Amygdala (tissue), 56 donors: ENCODE measurements at regions not wholly inside any gene's neighbourhood (a gene's known extent, or its start where the extent isn't known, plus 50 kb on each side); places are given as distances from the start of the nearest gene placed in this dataset.
"Not testable (repeated sequence)": the region's sequence is repeated elsewhere in the genome, so short reads cannot be mapped to it uniquely, and the experiment has no call there.

Experiments used
- DNase-seq, 56 donors: peaks; one replicate each; lab custom pipeline; 2025; lab: John Stamatoyannopoulos, UW

DNA sequence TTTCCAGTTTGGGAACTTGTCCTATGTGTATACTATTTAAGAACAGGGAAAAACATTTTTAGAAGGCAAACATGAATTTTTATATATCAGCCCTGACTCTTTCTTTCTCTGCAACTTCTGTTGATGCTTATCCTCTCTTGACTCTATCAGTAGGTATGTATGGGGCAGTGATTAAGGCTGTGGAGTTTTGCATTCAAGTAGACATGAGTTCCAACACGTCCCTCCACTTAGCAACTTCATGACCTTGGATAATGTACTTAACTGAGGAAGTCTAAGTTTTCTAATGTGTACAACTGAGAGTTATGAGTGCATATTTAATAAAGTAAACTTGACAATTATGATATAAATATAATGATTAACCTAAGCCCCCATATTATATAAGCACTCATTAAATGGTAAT lies 414.6 kb downstream of the TDRD3 start:
- DNase-seq, result no peak

GRCh38 chr13:60805640-60806039 lies 408.6 kb downstream of the TDRD3 start:
- DNase-seq, result not testable (repeated sequence)

DNA sequence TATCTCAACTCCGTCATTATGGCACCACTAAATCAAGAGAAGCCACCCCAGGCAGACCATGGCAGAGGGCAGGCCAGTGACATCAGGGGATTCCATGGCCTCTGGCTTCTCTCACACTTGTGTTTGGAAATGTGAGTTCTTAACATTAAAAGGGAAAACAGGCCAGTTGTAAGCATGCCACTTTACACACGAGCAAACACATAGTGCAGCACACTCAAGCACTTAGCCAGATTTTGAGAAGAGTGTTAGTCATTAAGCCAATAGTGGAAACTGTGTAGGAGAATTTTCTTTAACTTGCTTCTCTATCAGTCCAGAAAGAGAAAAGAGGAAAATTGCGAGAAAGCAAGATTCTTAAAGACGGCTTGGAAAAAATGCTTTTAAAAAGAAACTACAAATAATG lies 401.5 kb downstream of the TDRD3 start:
- DNase-seq, result no peak

DNA sequence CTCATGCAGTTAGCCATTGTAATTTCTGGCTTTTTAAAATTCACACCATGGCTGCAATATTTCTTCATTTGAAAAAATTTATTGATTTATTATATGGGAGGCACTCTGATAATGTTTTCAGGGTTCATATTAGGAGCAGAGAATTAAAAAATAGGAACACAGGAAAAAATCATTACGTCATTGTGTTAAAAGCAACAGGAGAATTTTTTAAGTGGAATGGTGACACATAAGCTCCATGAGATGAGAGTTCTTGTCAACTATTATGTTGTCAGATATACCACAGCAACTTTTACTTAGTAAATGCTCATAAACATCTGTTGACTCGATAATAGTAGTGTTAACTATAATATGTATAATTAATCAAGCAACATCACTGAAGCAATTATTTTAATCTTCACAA lies 400.1 kb downstream of the TDRD3 start:
- DNase-seq, result no peak

DNA sequence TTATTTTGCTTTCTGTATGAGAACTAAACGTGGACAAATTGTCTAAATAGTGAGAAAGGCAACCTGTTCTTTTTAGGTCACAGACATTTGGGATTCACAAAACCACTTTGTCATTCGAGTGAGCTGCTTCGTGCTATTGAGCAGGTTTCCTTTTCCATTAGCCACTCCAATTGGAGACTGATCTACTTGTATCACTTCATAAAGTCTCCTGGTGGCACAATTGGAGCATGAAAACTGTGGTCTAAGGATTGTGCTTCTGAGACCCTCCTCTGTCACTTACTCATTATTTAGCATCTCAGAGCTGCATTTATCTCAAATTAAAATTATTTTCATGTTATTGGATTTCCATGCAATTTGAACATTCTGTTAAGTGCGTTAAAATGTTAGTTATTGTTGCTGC lies 397.7 kb downstream of the TDRD3 start:
- DNase-seq, result no peak

GRCh38 chr13:60790620-60791019 lies 393.6 kb downstream of the TDRD3 start:
- DNase-seq, result no peak

DNA sequence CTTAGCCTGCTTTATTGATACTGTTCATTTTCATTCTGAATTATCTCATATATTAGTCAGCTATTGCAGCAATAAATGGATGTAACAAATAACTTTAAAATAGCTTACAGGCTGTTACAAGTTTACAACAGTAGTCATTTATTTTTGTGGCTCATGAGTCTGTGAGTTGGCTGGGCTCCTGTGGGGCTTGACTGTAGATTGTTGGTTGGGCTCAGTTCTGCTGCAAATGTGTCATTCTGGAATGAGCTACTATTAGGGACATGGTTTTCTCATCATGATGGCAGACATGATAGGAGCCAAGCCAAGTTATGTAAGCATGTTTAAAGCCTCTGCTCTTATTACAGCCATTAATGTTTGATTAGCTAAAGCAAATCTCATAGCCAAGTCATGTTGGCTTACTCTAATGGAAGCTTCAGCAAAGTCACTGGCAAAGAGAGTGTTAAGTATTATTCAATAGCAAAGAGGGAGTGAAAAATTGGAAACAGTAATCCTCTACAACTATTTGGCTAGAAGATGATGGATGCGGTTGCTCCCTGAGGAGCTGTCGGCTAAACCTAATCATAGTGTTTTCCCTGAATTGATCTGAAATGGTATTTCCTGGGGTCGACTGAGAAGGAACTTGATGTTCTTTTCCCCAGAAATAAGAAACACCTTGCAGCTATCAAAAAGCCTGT lies 391.3 kb downstream of the TDRD3 start:
- DNase-seq, result no peak

DNA sequence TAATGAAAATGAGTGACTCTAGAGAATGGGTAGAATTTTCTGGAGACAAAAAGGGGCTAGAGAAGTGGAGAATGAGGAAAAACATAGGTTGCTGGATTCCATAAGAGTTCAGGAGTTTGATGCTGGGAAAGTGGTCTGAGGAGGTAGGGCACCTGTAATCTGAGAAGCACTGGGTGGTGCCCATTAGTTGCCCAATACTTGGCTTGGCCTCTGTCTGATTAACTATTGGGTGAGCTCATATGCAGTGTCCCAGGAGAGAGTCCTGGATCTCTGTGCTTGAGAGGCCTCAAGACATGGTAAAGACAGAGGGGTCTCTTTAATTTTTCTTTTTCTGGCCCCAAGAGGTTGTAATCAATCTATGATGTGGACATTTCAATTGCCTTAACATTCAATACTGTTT lies 390.1 kb downstream of the TDRD3 start:
- DNase-seq, result no peak

- no peak for DNase-seq
These were observed 375.7 kb downstream of the TDRD3 start for GRCh38 chr13:60772726-60773125.

GRCh38 chr13:60765700-60766411 lies 368.8 kb downstream of the TDRD3 start:
- DNase-seq, result peak in 2 of 56 donors; percentile 2 to 28

DNA sequence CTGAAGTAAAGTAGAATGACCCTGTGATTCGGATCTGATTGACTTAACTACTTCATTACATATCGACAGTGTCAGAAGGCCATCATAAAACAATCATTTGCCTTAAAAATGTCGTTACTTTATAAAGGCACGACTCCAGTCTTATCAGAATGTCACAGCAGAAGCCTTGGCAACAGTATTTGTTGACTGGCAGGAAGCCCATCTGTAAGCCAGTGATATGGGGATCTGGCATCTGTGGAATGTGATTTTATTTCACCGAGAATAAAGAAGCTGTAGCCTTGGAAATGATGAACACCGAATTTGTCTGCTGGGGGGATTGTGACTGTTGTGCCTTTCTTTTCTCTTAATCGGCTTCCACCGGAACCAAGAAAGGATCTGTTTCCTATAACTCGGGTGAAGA lies 362.5 kb downstream of the TDRD3 start:
- no peak for DNase-seq

DNA sequence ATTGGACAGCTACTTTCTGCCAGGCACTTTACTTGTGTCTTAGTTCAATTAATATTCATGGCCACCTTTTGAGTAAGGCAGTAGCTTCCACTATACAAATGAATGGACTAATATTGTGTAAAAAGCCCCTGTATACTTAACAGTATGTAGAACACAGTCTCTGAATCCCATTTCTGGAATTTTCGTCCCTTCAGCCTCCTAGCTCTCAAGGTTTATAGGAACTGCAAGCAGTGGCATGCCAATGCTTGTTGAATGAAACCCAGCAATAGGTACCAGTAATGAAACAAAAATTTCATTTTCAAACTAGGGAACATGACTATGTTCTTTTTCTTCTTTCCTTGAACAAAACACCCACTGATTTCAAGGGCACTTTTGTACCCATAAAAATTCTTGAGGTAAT lies 361.6 kb downstream of the TDRD3 start:
- no peak for DNase-seq

DNA sequence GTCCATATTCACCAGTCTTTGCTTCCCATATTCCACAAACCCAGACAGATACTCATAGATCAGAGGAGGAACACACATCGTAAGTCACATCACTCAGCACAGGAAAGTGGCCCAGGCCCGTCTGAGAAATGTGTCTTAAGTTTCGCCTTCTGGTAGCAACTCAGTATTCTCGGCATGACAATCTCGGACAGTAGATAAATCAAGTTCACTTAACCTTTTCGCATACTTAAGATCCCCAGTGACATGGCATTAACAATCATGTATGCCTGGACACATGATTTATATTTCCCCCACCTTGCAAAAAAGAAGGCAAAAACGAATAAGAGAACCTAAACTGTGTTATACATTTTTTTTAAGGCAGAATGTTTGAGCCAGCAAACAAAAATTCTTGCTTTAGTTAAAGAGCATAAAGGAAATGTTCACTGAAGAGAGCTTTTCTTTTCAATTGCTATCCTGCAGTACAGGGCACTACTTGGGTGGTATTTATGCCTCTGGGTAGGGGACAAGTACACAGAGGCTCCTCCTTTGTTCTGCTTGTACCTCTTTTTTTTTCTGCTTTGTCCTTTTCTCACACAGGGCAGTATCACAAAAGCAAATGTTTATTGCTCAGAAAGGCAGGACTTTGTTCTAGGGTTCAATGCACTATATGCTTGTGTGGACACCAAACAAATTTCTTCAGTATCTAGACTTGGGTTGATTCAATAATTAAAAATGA lies 360.6 kb downstream of the TDRD3 start:
- no peak for DNase-seq

DNA sequence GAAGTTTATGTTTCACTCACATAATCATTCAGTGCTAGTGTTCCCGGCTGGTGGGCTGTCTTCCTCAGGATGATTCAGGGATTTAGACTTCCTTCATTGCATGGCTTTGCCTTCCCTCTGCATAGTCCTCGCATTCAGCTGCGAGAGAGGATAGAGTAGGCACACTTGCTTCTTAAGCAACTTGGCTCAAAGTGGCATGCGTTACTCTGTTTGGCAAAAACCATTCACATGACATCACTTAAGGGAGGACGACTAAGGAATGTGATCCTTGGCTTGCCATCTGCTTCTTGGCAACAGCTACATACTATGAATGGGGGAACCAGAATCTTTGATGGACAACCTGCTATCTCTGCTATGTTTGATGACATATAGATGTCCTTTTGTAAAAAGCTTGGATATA lies 359.3 kb downstream of the TDRD3 start:
- no peak for DNase-seq

DNA sequence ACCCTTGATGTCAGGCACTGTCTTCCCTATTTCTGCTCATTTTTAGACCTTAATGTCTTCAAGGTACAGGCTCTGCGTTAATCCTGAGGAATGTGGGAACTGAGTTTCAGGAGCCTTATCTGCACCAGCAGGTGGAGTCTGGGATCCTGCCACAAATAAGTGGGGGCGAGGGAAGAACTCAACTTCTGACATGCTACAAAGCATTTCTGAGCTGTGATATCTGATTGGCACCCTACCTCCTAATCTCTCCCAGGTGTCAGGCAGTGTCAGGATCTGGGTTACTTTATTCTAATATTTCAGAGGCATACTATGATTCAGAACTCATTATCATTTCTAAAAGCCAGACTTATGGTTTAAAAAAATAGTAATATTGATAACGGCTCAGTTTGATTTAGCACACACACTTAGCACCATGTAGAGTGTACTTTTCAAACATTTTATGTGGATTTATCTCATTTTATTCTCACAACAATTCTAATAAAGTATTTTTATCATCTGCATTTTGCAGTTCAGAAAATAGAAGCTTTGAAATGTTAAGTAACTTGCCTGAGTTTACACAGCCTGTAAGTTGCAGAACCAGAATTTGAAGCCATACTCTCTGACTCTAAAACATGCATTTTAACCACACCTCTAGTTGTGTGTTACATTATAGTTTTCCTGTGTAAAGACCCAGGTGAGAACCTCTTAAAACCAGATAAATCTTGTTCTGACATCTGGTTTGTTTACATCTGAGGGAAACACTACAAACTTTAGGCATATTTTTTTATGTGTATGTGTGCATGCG lies 358.6 kb downstream of the TDRD3 start:
- DNase-seq, result no peak

DNA sequence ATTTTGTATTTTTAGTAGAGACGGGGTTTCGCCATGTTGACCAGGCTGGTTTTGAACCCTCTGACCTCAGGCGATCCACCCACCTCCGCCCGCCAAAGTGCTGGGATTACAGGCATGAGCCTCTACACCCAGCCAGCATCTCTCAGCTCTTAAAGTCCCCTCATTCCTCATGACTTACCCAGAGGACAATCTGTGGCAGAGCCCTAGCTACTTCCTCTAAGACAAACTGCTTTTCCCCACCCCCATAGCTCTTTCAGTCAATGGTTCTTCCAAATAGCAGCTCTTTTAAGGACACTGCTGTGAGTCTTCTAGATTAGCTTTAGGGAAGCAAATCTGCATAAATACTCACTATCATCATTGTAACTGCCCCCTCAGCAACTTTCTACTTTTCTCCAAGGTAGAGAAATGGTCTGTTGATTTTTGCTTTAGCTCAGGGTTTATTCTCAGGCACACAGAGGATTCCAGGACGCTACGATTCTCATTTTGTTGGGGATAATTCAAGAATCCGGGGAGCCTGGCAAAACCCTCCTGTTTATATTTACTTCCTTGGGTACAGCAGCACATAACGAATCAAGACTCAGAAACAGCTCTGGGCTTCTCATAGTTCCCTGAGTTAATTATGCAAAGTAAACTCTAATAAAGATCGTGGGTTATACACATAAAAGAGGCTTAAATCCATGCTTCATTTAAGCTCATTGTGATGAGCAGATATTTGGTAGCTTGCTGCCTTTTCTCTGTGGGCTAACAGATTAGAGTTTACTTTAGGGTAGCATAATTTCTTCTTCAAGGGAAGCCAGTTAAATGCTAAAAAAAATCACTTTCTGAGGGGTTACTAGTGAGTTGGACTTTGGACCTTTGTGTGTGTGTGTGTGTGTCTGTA lies 357.4 kb downstream of the TDRD3 start:
- no peak for DNase-seq

- DNase-seq, result no peak
These were observed 356.6 kb downstream of the TDRD3 start for GRCh38 chr13:60753641-60754040.

DNA sequence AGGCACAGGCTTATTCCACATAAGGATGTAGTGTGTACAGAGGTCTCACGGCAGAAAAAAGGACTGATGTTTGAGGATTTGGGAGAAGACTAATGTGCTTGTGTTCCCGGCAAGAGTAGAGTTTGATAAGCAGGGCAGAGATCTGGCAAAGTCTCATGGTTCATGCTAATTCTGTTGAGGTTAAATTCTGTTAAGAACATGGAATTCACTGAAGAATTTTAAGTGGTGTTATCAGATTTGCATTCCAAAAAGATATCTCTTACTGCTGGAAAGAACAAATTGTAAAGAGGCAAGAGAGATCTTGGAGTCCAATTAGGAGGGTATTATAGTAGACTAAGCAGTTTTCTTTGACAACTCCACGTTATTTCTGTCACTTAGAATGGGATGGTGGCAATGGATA lies 348.3 kb downstream of the TDRD3 start:
- DNase-seq, result no peak

DNA sequence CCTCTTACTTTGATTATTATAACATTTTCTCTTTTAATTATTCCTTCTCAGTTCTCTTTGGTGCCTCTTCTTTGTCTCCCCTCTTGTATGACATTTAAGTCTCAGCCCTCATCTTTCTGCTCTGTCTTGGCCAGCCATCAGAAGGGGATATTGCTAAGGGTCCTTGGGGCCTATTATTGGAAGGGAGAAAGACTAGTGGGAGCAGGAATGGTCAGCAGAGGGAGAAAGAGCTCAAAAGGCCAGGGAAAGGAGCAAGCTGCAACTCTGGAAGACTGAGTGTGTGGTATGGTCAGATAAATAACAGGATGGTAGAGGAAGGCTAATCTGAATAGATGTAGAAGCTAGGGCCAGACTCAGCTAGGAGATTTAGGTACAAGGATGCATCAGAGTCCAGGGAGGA lies 336.9 kb downstream of the TDRD3 start:
- no peak for DNase-seq

DNA sequence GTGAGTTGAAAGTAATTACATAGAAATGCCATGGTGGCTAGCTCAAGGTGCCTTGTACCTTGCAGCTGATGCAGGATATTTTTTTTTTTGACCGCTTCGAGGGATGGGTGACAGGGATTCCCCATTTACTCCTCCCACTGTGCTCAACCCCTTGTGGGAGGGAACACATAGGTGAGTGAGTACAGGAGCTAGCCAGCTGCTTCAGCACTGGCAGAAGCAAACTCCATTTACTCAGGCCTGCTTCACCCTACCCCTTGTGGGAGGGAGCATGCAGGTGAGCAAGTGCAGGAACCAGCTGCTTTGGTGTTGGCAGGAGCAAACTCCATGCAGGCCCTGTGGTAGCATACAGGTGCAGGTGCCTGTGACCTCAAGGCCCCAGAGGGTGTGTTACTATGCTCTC lies 330.1 kb downstream of the TDRD3 start:
- no peak for DNase-seq
